NCI-H146 (cell line): ENCODE measurements at regions not wholly inside any gene's neighbourhood (a gene's known extent, or its start where the extent isn't known, plus 50 kb on each side); places are given as distances from the start of the nearest gene placed in this dataset.

Experiments
- DNase-seq: peaks from one replicate; lab custom pipeline; 2025; lab: John Stamatoyannopoulos, UW

DNA sequence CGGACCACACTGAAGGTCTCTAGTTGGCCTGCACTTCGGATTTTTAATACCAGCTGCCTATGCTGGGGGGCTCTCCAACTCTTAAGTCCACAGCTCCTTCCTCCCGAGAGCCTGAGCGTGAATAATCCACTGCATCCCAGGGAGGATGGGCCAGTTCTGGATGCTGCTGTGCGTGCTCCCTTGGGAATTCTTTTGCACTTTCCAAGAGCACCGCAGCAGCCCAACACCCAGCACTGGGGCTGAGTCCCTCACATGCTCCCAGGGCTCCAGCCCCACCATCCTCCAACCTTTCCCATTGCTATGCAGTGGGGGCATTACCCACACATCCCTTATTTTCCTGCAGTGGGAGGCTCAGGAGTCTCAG is 136.4 kb upstream of the IQSEC1 start:
- DNase-seq: no peak

GRCh38 chr3:13208706-13209633 is 135.7 kb upstream of the IQSEC1 start:
- DNase-seq: no peak

DNA sequence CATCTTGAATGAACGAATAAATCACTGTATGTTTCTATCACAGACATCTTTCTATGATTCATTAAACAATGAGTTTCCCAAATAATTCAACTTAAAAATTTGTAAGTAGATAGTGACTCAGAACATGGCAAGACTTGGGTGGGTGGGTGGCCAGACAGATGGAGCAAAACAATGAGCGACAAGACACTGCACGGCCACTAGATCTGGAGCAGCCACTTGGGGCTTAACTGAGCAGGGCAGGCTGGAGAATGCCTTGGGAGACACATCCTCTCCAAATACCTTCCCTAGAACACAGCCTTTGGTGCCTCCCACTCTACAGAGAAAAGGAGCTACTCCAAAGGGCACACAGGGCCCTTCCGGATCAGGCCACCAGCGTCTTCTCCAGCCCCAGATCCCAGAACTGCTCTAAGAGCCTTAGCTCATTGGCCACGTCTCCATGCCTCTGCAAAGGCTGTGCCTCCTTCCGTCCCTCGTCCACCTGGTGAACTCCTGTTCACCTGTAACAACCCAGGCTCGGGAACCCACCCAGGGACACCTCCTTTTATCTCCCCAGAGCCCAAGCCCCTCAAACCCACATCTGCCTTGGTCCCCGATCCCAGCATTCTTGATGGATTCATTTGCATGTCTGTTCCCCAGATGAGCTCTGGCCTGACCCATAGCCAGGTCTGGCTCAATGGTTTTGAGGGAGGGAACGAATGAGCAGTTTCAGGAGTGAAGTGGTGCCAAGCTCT is 134.9 kb upstream of the IQSEC1 start:
- no peak for DNase-seq

- no peak for DNase-seq
Measured at GRCh38 chr3:13207578-13207922, 134.3 kb upstream of the IQSEC1 start.

DNA sequence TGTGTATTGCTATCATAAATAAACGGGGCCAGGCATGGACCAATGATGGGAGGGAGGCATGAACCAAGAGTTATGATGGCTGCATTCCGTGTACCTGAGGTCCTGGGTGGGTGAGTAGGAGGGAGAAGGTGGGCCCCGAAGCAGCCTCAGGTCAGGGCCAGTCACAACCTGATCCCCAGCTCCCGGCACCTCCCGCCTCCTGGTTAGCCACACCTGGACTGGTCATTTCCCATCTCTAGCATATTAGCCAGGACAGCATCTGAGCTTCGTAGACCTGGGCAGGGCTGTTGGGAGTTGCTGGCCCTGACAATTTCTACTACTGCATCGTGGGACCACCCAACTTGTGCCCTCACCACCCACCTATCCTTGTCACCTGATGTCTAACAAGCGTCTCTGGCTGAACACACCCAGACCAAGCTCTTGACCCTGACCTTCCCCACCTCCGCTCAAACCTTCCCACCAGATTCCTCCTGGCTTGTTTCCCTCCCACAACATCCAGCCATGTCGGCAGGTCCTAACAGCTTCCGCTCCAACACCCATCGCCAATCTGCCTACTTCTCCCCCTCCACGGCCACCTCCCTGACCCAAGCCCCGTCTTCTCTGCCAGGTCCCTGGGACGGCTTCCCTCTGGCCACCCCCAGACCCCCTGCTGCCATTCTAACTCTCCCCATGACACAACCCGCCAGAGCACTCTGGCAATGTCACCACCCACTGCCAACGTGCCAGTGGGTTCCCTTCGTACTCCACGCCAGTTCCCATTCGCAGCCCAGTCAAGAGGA is 133.8 kb upstream of the IQSEC1 start:
- DNase-seq: no peak

GRCh38 chr3:13205567-13206143 is 132.4 kb upstream of the IQSEC1 start:
- no peak for DNase-seq

DNA sequence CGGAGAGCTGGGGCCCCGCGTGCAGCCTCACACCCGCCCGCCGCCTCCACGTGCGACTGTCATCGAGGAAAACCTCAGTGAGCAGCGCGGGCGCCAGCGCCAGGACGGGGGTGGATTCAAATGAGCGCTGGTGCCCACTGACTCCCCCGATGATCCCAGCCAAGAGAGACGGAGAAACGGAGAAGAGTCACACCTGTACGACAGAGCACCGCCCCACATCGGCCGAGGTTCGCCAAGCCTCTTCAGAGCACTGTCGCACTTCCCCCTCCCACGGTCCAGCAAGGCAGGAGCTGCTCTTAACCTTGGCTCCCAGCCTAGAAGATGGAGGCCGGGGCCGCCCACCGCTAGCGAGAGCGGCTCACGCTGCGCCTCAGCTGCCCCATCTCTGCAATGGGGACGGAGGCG is 130.9 kb upstream of the IQSEC1 start:
- DNase-seq: no peak

DNA sequence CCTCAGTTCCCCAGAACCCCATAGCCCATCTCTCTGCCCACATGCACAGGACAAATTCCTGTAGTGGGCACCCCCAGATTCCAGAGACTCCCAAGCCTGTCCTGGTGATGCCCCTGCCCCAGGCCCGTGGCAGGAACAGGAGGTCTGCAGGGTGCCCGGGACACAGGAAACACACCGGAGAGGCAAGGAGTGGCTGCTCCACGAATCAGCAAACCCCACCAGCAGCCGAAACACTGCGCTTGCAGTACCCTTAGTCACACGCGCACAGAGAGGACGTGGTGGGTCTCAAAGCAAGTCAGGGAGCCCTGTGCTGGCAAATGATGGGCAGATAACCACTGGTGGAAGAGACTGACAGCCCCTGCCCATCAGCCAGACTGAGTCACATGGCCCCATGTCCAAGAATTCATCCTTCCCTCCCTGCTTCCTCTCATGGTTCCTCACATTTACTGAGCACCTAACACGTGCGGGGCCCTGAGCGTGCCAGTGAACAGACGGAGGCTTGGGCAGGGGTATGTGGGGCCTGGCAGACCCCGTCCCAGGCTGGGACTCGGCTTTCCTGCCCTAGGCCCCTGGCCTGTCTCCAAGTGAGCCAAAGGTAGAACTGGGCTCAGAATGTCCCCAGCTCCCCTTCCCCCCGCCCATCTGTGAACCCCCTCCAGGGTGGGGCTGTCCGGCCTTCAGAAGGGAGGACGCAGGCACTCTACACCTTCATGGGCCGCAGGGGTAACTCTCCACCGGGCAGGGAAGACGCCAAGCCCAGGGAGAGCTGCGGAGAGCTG is 130.4 kb upstream of the IQSEC1 start:
- no peak for DNase-seq

- no peak for DNase-seq
Measured at GRCh38 chr3:13202744-13203397, 129.6 kb upstream of the IQSEC1 start.

DNA sequence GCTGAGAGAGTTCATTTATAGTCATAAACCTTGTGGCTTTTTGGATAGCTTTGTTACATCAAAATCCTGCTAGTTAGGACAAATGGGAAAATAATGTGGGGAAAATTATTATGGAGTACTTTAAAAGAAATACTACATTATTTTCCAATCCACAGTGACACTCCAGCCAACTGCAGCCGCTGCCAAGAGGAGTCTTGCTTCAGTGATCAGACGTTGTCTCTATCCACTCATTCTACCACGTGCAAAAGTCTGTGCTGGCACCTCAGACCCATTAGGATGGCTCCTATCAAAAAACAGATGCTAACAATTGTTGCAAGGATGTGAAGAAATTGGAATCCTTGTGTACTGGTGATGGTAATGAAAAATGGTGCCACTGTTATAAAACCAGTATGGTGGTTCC is 128.6 kb upstream of the IQSEC1 start:
- no peak for DNase-seq

GRCh38 chr3:13200946-13201345 is 127.7 kb upstream of the IQSEC1 start:
- no peak for DNase-seq

DNA sequence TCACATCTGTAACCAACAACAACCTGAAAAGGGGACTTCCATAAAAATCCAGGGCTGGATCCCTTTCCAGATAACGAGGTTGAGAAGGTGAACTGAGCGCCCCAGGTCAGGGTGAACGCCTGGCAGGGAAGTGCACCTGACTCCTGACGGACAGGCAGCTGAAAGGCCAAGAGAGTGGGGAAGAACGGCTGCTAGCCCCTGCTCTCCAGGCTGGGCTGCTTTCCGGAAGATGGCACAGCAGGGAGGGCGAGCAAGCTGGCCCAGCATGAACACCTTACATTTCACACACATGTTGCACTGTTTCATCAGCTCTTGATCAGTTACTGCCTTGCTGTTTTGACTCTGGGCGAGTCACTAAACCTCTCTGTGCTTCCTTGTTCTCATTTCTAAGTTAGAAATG is 127.2 kb upstream of the IQSEC1 start:
- DNase-seq: no peak

GRCh38 chr3:13199899-13200451 is 126.7 kb upstream of the IQSEC1 start:
- DNase-seq: no peak

- DNase-seq: no peak
Measured at GRCh38 chr3:13199006-13199776, 126.0 kb upstream of the IQSEC1 start.

- no peak for DNase-seq
Measured at GRCh38 chr3:13198264-13198879, 125.1 kb upstream of the IQSEC1 start.

GRCh38 chr3:13197795-13198194 is 124.6 kb upstream of the IQSEC1 start:
- DNase-seq: no peak

- no peak for DNase-seq
Measured at GRCh38 chr3:13197281-13197680, 124.1 kb upstream of the IQSEC1 start.

GRCh38 chr3:13195374-13195773 is 122.1 kb upstream of the IQSEC1 start:
- no peak for DNase-seq
